ENCODE measurements at regions not wholly inside any gene's neighbourhood (a gene's known extent, or its start where the extent isn't known, plus 50 kb on each side); places are given as distances from the start of the nearest gene placed in this dataset.

DNA sequence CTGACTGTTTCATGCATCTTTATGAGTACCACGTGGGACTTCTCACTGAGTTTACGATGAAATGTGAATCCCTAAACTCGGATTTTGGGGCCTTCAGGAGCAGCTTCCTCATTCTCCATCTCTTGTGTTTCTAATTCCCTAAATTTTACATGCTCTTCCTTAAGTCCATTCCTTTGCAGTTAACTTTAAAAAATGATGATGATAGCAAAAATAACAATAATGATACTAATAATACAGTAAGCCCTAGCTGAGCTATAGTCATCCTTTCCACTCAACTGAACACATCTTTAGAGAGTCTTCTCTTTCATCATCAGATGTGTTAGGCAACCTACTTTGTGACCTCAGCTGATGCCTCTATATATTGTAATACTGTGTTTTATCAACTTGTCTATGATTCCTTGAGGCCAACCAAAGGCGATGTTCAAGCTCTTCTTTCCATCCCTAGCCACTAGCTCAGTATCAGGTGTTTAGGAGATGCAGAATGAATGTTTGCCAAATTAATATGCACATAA is 1196.4 kb downstream of the VRK1 start:
- DNase-seq = no peak

DNA sequence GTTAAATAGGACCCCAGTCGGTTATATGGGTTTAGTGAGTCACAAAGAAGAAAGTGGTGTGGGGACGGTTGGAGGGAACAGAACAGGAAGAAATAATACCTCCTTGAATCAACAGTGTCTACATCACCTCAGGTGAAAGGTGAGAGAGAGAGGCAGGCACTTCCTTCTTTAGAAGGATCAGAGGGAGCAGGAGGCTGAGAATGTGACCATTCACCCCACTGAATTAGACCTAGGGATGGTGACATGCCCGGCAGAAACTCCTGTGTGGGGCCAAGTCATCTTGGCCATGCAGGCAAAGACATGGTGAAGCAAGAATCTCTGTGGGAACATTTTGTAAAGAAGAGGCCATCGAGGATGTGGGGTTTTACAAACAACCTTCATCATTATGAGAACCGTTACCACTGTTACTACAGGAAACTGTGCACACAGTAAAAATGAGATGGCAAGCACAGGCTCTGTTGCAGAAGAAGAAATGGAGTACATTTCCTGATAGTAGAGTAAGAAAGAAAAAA is 1196.9 kb downstream of the VRK1 start:
- DNase-seq = no peak

DNA sequence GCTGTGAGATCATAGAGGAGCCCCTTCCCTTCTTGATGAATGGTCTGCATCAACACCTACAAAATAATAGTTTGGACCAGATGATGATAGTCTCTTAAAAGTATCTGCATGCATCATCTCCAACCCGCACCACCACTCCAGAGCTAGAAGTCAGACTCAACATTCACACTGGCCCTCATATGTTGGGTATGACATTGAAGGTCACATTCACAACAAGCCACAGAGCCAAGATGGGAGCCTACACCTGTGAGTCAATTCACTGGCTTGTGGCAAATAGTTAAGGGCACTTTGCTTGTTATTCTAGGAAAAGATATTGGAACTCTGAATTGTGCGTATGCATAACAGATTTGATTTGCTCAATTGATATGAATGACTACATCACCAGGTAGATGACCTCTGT is 1197.9 kb downstream of the VRK1 start:
- no peak for DNase-seq

DNA sequence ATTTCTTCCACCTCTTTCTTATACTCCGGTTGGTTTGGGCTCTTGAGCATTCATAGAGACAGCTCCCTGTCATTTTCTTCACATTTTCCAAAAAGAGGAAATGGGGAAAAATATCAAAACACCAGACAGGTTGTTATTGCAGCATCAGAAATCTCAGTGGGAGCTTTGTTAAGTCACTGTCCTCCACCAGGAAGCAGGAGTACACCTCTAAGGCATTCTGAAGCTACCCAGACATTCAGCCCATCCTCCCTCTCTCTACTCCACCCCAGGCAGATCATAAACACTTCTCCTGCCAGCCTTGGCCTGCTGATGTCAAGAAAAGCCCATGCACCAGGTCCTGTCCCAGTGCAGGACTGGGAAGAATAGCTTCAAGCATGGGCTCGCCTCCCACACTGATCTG is 1198.3 kb downstream of the VRK1 start:
- no peak for DNase-seq

DNA sequence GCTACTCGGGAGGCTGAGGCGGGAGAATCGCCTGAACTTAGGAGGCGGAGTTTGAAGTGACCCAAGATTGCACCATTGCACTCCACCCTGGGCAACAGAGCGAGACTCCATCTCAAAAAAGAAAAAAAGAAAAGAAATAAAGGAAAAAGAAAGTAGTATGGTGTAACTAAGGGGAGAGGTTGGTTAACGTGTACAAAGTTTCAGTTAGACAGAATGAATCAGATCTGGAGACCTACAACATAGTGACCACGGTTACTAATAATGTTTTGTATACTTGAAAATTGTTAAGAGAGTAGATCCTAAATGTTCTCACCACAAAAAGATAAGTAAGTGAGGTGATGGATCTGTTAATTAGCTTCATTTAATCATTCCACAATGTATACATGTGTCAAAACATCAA is 1208.8 kb downstream of the VRK1 start:
- no peak for DNase-seq

DNA sequence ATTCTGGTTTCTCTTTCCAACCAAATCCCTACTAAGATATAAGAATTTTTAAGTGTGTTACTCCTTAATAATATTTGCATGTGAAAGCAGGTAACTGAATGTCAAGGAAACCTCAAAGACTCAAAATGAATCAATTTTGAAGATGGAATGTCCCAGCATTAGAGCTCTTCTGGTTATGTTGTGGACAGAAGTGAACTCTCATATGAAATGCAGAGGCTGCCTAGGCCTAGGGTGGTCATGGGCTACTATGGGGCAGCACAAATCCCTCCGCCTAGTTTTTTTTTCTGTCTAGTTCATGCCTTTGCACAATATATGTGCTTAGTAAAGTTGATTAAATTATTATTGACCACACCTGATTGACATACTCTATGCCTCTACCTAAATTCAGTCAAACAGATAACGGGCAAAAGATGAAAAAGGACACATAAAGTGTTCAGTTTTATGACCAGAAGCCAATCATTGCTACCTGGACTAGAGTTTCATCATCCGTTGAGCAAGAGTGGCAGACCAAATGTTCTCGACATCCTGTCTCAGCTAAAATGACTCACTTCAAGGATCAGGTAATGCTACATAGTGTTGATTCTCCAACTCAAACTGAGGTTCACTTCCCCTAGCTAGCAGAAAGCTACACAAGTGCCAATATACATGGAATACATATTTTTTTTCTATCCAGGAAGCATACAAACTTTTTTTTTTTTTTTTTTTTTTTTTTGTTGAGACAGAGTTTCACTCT is 1211.4 kb downstream of the VRK1 start:
- DNase-seq = no peak

DNA sequence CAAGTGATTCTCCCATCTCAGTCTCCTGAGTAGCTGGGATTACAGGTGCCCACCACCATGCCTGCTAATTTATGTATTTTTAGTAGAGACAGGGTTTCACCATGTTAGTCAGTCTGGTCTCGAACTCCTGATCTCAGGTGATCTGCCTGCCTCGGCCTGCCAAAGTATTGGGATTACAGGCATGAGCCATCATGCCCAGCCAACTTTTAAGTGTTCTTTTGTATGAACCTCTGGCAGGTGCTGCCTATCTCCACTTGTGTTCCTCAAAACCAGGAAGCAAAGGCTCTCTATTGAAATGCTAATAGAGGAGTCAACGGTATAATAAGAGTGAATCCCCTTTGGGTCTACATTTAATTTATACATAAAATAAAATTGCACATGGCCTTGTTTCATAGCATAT is 1212.0 kb downstream of the VRK1 start:
- peak; percentile 69 for DNase-seq

DNA sequence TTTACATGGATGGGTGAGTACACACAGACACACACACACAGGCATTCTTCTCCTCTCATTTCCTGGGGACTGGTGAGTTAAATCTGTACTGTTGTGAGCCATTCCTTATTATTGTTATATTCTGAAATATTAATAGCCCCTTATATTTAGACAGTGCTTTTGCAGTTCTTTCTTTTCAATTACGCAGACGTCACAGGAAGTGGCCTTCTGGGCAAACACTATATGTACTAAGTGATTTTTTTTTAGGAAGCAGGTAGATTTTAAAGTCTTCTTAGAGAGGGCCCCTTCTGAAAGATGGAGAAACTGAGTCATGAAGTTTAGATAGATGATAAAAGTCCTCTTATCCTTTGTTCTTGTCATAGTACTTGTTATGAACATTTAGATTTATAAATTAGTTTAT is 1213.6 kb downstream of the VRK1 start:
- no peak for DNase-seq

DNA sequence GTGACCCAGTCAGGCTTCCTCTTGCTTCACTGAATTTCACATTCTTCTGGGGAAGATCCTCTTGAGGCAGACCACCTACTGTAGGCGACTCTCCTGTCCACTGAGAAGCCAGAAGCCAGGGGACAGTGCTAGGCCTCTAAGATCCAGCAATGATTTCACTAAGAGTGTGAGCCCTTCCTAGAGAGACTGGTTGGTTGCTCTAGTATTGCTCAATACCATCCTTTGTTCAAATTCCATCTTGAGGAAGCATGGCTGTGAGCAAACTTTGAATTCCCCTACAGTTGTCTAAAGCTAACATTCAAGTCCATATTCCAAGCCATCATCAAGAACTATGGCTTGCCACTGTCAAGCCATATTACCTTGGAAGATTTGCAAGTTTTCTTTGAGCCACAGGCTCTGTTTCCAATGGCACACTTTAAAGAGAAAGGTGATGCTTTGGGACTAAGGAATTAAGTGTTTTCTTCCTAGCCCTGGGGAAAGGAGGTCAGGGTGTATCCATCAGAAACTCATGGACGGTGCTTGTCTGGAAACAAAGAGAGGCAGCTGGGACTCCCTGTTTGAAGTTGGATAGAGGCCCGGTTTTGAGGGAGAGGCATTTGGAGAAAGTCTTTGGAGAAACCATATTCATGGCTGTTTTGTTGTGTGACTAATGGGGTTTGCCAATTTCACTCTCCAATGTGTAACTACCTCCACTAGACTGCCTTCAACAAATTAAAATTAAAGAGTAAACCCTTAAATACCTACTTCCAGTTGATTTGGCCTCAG is 1217.9 kb downstream of the VRK1 start:
- DNase-seq = no peak

DNA sequence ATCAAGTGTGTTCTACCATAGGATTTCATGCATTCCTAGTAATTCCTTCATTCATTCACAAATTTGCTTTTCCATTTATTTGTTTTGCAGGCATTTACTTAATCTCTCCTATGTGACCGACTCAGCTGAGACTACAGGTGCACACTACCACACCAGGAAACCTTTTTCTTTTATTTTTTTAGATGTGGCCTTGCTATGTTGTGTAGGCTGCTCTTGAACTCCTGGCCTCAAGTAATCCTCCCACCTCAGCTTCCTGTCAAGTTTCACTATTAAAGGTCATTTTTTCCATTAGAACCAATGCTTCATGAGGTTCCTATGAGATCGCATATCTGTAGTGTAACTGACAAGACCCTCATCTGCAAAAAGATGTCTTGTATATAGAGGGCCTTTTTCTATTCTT is 1218.7 kb downstream of the VRK1 start:
- no peak for DNase-seq

DNA sequence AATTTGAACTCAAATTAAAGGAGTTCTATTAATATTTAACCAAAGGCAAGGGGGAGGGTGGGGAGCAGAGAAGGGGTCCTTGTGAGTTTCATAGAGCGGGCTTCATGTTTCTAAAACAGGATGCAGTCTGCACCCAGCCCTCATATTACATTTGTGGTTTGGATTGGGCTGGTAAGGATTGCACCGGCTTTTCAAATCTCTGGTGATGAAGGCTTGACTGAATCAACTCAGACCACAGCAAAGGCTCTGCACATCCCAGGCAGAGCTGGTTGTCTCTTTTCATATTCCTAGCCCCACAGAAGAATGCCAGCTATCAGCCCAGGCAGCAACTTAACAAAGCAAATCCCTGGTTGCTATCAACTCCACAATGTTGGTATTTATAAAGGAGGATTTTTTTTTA is 1221.4 kb downstream of the VRK1 start:
- no peak for DNase-seq

DNA sequence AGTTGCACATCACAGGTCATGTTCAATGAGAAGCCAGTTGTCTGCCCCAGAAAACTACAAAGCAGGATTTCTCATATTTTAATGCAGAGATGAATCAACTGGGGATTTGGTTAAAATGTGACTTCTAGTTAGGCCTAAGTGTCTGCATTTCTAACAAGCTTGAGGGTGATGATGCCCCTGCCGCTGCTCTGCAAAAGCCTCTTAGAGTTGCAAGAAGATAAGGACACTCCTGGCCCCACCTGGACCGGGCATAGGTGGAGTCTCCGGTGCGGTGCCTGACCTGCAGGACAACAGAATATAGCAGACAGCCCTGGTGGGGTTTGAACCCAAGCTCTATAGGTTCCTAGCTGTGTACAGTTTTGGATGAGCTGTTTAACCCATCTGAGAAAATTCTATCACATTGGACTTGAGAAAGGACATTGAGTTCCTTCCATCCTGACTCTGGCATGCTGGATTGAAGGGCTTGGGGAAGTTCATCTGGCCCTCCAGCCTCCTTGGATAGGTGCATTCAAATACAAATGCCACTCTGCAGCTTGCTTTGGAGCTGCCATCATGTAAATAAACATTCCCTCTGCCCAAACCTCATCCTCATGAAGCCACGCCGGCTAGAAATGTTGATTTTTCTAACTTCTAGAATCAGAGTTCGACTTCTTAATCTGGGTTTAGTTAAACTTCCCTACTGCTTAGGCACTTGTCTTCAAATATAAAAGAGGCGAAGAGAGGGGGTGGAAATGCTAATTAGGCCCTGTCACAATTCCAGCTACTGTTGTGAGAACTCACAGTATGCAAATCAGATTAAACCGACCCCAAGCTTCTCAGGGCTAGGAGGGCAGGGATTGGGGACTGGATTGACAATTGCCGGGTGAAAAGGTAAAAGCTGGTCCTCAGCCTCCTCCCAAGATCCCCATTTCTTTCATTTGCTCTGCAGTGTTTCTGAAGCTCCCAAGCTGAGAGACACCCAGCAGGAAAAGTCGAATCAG is 1225.6 kb downstream of the VRK1 start:
- no peak for DNase-seq

DNA sequence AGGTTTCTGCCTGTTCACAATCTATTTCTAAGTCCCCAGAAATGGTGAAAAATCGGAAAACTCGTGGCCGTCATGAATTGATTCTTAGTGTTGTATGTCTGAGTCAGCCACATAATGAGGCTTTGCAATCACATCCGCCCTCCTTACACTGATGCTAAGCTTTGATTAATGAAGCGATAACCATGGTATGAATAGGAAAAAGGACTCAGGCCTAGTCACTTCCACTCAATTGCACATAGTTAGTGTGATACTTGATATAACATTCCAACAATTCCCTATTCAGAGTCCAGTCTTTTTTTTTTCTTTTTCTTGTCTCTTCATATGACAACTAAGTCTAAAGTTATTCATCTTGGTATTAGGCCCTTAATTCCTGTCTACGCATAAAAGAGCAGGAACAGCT is 1231.0 kb downstream of the VRK1 start:
- no peak for DNase-seq

DNA sequence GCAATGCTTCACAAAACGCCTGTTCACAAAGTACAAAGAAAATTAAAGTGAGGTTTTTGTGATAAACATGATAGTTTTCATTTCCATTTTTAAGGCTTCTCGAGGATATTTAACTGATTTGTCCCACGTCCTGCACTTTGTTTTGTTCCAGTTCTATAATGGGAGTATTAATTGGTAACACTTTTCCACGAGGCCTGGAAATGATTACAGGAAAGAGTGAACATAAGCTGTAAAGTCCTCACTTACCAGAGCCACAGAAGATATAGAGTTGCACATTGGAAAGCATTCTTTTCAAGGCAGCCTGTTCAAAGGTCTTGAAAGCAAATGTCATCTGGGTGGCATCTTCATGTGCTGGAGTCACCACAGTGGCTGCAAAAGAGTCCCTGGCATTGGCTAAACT is 1236.6 kb downstream of the BCL11B start:
- no peak for DNase-seq

DNA sequence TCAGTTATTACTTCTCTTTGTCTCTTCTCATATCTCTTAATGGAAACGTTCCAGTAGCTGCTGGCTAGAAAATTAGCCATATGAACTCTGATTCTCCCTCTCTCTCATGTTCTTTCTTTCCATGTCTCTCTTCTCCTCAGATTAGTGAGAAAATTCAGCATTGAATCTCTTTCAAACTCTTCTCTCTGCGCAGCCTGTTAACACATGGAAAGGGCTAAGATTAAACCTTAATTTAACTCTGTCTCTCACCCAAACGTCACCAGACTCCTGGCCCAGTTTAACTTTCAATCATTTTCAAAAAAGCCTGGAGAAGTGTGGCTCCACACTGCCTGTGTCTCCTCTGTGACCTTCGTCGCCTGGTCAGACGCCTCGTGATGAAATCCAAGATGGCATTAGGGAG is 1234.2 kb downstream of the BCL11B start:
- DNase-seq = no peak

DNA sequence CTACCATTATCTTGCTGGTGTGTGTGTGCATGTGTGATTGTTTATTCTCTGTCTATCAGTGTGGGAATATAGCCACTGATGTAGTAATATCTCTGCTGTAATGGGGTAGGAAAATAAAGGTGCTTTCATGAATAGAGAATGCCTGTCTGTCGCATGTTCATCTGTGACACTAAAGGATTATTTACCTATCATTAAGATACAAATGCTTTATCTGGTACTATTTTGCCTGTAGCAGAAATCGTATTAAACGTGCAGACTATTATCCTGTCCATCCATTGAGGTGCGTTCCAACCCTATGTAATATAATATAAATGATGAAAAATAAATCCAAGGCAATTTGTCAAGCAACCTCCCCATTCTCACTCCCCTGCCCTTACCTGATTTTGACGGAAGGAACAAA is 1215.1 kb downstream of the BCL11B start:
- DNase-seq = no peak

DNA sequence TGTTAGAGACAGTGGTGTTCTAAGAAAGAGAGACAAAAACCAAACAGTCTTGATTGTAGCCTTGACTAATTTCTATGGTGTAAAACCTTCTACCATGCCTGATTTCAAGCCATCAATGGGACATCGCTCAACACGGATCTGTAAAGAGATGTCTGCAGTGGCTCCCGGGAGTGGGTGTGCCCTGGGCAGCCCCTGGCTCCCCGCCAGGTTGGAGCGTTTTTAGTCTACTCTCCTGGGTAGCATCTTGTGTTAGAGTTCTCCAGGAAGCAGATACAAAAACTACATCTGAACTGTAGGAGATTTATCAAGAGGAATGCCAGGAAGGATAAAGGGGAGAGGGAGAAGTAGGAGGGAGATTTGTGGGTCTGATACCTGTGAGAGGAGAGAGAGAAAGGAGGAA is 1212.9 kb downstream of the BCL11B start:
- DNase-seq = no peak

DNA sequence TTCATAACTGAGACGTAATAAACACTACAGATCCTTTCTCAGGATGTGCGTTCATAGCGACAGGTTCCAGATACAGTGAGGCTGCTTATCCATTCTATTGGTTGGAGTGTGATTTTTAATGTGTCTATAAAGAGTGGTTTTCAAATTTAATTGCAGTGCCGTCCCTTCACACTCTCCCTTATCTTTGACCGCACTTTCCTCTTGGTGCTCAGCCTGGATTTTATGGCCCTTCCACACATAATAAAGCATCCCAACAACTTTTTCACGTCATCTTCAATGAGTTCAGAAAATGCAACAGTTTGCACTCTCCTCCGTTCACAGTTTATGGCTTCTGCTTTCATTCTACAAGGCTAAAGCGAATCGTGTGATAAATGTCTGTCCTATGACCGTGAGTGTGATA is 1209.9 kb downstream of the BCL11B start:
- no peak for DNase-seq

DNA sequence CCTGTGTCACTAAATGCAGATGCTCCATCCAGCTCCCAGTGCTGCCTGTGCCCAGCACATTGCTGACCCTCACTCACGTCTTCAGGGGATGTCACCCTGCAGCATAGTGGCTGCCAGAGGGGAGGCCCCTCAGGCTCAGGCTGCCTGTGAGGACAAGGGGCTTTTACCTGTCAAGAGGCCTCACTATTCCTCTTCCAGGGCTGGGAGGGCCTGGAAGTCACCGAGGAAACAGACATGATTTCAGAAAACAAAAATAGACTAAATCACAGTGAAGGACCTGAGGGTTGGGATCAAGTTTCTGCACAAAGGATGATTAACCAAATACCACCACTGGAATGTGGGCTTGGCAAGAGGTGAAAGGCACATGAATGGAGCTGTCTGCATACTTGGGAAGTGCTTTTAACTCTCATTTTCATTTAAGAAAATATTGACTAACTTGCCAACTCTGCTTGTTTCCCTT is 1202.3 kb downstream of the BCL11B start:
- no peak for DNase-seq

DNA sequence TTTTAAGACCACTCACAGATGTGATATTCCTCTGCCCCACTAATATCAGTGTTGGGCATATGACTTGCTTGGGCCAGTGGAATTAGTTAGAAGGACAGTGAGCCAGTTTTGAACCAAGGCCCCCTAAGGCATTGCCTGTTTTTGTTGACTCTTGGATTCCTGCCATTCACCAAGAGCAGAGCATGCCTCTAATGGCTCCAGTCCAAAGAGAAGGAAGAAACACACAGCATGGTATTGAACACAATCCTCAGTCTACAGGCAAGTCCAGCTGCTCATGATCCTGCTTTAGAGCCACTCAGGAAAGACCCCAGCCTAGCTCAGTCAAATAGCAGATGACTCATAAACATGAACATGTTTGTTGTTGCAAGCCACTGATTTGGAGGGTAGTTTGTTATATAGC is 1201.5 kb downstream of the BCL11B start:
- DNase-seq = no peak

DNA sequence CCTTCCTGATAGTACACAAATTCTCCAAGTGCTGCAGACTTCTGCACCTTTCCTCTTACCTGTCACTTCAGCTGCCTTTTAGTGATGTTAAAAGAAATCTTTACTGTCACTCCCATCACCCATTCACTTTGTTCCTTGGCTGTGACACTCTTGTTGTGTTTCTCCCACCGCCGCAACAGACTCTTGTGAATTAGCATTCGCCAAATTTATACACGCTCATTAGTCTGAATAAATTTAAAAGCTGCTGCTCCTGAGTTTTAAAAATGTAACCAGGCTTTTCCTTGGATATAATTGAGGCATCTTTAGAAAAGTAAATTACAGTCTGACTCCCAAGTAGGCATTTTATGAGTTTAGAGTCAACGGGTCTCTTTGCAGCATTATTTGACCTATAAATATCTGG is 1197.9 kb downstream of the BCL11B start:
- no peak for DNase-seq

DNA sequence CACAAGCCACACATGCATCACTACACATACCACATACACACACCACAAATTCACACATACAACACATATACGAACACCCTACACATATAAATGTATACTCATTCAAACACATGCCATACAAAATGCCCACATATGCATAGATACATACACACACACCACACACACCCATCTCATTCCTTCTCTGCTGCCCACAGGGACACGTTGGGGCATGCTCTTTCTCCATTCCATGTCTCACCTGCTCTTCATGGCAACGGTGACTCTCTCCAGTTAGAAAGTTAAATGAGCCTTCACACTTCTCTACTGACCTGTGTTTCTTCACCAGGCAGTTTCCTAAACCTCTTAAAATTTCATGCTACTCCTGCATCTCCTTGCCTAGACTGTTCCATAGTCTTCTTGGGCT is 1194.8 kb downstream of the BCL11B start:
- DNase-seq = no peak

DNA sequence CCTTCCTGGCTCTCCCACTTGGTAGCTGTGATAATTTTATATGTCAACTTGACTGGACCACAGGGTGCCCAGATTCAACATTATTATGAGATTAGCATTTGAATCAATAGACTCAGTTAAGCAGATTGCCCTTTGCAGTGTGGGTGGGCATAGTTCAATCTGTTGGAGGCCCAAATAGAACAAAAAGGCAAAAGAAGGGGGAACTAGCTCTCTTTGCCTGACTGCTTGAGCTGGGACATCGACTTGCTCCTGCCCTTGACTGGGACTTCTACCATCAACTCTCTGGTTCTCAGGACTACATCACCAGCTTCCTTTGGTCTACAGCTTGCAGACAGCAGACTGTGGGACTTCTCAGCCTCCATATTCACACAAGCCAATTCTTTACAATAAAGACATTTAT is 1189.2 kb downstream of the BCL11B start:
- no peak for DNase-seq

All from NCI-H774 (cell line).